AG04450 (cell line): ENCODE measurements at regions not wholly inside any gene's neighbourhood (a gene's known extent, or its start where the extent isn't known, plus 50 kb on each side); places are given as distances from the start of the nearest gene placed in this dataset.

ENCODE experiments used
- CTCF ChIA-PET: fragments of 300-600, 350-600 bp; formaldehyde crosslinking; extraction: SDS; loops from one replicate; lab custom pipeline; 2022; ENCODE audit warnings: antibody characterized with exemption, inconsistent platforms; lab: Charles Lee
- POLR2A ChIA-PET: fragments of 350-600 bp; formaldehyde crosslinking; extraction: SDS; loops from one replicate; lab custom pipeline; 2021; ENCODE audit warnings: antibody characterized with exemption, inconsistent platforms; lab: Yijun Ruan, JAX
- DNase-seq: peaks from one replicate; pipeline ENCODE4 v3.0.0-alpha.2; 2011; ENCODE audit warnings: low read depth, low spot score
- H3K27ac ChIP-seq: one replicate; pipeline ENCODE4 v1.5.1; 2012; ENCODE audit warnings: low read depth, low read length, control low read depth
- H3K27me3 ChIP-seq: one replicate; pipeline ENCODE4 v1.6.0; 2012; ENCODE audit warnings: low read length; ENCODE audit not compliant: control insufficient read depth, insufficient read depth
- H3K4me3 ChIP-seq: 2 replicates; pipeline ENCODE4 v1.5.1; 2011; ENCODE audit warnings: mild to moderate bottlenecking, low read depth, low read length, control low read depth
- H3K9me3 ChIP-seq: 2 replicates; pipeline ENCODE4 v1.5.1; 2012; ENCODE audit warnings: low read length; ENCODE audit not compliant: control insufficient read depth, insufficient read depth
- TF ChIP-seq, protein P1 (sequence below): IDR thresholded peaks from 2 replicates; pipeline ENCODE4 v1.5.1; 2011; ENCODE audit warnings: low read depth, low read length, control low read depth, inconsistent platforms

DNA sequence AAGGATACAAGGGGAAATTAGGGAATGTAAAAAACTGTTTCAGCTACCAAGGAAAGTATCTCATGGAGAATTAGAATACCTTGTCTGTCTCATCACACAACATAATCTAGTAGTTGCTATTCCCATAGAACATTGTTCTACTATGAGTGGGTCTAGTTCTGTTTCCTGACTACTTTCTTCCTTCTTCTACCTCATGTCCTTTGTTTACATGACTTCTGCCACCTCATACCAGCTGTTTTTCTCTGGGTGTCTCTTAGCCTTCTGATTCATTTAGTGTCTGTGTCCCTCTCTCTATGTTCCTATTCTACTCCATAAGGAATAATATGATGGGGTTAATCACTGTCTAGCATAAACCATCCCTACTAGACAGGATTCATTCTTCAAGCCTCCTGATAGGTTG lies 887.3 kb downstream of the DIAPH3 start:
- TF ChIP-seq, protein P1, sequence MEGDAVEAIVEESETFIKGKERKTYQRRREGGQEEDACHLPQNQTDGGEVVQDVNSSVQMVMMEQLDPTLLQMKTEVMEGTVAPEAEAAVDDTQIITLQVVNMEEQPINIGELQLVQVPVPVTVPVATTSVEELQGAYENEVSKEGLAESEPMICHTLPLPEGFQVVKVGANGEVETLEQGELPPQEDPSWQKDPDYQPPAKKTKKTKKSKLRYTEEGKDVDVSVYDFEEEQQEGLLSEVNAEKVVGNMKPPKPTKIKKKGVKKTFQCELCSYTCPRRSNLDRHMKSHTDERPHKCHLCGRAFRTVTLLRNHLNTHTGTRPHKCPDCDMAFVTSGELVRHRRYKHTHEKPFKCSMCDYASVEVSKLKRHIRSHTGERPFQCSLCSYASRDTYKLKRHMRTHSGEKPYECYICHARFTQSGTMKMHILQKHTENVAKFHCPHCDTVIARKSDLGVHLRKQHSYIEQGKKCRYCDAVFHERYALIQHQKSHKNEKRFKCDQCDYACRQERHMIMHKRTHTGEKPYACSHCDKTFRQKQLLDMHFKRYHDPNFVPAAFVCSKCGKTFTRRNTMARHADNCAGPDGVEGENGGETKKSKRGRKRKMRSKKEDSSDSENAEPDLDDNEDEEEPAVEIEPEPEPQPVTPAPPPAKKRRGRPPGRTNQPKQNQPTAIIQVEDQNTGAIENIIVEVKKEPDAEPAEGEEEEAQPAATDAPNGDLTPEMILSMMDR, result no peak
- ChIA-PET CTCF (interaction anchor here (0.9 kb wide), 1 partner anchor 14 kb away, joined by 3 read pairs; no protein-coding TSS in a partner anchor), POLR2A (no interaction called here)
- Histone ChIP-seq H3K4me3 (no peak overlapping the region), H3K27me3 (no peaks in the 10 kb centered on the region), H3K27ac (no peak overlapping the region), H3K9me3 (no peaks in the 10 kb centered on the region)
- DNase-seq, result no peak

DNA sequence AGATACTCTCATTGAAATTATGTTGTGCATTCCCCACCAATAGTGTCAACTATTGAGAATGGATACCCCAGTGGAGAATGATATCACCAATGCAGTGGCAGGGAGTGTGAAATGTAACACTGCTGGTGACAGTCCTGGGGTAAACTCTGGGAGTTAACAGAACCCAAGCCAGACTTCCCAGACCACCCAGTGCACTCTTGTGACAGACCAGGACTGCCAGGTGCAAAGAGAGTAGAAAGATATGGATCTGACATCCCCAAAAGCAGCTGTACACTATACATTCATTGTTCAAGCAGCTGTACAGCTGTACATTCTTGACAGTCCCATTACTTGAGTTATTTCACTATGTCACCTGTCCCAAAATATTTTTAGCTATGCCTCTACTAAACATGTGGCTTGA lies 886.6 kb downstream of the DIAPH3 start:
- H3K27ac ChIP-seq, result no peak overlapping the region
- CTCF ChIA-PET, result interaction anchor here (0.7 kb wide), 1 partner anchor 40 kb away, joined by 3 read pairs; no protein-coding TSS in a partner anchor

DNA sequence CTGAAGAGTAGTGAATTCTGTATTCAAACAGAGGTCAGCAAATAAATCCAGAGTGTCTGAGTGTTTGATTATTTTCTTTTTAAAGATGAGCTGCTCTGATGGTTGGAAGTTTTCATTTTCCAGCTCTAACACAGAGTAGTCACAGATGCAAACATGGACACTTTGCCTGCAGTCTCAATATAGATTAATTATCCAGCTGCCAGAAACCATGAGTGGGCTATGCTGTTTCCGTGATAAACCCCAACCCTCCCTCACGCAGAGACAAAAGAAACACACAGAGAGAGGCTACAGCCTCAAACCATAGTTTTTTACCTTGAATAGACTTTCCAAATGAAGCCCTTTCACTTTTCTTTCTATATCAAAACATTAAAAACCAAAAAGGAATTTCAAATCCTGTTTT lies 884.7 kb downstream of the DIAPH3 start:
- Histone ChIP-seq H3K27ac (no peak overlapping the region), H3K4me3 (no peak overlapping the region), H3K27me3 (no peaks in the 10 kb centered on the region), H3K9me3 (no peaks in the 10 kb centered on the region)
- ChIA-PET CTCF (no interaction called here), POLR2A (no interaction called here)
- TF ChIP-seq, protein P1, result no peak
- DNase-seq, result no peak

More for the DNA sequence above, 886.6 kb downstream of the DIAPH3 start:
- Histone ChIP-seq H3K27me3 (no peaks in the 10 kb centered on the region), H3K4me3 (no peak overlapping the region), H3K9me3 (no peaks in the 10 kb centered on the region)
- POLR2A ChIA-PET, result no interaction called here
- DNase-seq, result no peak
- TF ChIP-seq, protein P1, result no peak

DNA sequence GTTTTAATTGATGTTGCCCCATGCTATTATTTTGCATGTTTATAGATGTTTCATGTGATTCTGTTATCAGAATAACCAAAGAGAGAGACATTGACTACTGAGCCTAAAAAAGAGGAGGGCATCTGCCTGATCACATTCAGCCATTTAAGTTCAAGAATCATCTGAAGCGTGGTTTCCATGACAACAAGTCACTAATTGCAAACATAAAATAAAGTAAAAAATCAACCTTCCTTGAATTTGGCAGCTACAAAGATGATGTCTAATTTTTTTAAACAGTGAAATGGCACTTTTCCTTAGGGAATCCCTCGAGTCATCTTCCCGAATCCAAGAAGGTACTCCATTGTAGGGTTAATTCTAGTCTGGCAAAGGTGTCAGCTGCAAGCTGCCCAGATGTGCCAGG lies 884.2 kb downstream of the DIAPH3 start:
- H3K27me3 ChIP-seq, result no peaks in the 10 kb centered on the region
- TF ChIP-seq, protein P1, result no peak
- POLR2A ChIA-PET, result no interaction called here
- H3K27ac ChIP-seq, result no peak overlapping the region
- no peak overlapping the region for H3K4me3 ChIP-seq
- CTCF ChIA-PET, result no interaction called here
- H3K9me3 ChIP-seq, result no peaks in the 10 kb centered on the region
- no peak for DNase-seq

DNA sequence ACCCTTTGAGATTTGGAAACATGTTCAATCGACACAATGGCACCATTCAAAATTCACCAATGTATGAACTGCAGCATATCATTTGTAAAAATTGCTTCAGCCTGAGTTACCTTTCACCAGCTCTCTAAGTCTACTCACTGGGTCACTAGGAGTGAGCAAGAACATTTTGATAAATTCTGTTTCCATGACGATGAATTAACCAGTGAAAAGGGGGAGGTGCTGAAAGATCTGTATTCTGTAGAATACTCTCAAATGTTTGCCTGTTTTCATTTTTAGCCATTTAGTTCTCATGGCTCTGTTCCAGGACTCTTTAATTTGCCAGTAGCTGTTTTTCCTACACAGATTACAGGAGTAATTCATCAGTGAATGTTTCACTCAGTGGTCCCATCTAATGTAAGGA lies 883.4 kb downstream of the DIAPH3 start:
- Histone ChIP-seq H3K27ac (no peak overlapping the region), H3K4me3 (no peak overlapping the region), H3K27me3 (no peaks in the 10 kb centered on the region), H3K9me3 (no peaks in the 10 kb centered on the region)
- TF ChIP-seq, protein P1, result no peak
- POLR2A ChIA-PET, result no interaction called here
- CTCF ChIA-PET, result no interaction called here
- DNase-seq, result no peak
